OCI-LY1 (cell line): ENCODE measurements at regions not wholly inside any gene's neighbourhood (a gene's known extent, or its start where the extent isn't known, plus 50 kb on each side); places are given as distances from the start of the nearest gene placed in this dataset.

ENCODE experiments used
- CTCF ChIP-seq: fragments of 200-600 bp; sonication (generic), shearing (Covaris generic); IDR thresholded peaks from 2 replicates; pipeline ENCODE4 v1.5.1; 2017; ENCODE audit warnings: mild to moderate bottlenecking, antibody characterized with exemption, low read length, moderate library complexity, mixed read lengths
- EZH2 ChIP-seq: fragments of 200-600 bp; sonication (generic), shearing (Covaris generic); IDR thresholded peaks from 2 replicates; pipeline ENCODE4 v1.8.0; 2017; ENCODE audit warnings: borderline replicate concordance, mixed run types, mild to moderate bottlenecking, antibody characterized with exemption, low read length, moderate library complexity, mixed read lengths

- TF ChIP-seq CTCF (no peak), EZH2 (no peak)
These were observed 384.5 kb downstream of the GRXCR1 start for GRCh38 chr4:43277003-43277402.
